Stimulated activated CD4-positive, alpha-beta T cell treated with anti-CD3 and anti-CD28 coated beads, Interleukin-15, amount 100 ng/mL, for 24 hours (primary cell): ENCODE measurements at regions not wholly inside any gene's neighbourhood (a gene's known extent, or its start where the extent isn't known, plus 50 kb on each side); places are given as distances from the start of the nearest gene placed in this dataset.
"Not testable (repeated sequence)": the region's sequence is repeated elsewhere in the genome, so short reads cannot be mapped to it uniquely, and the experiment has no call there.

Source experiments
- DNase-seq: peaks from one replicate; pipeline ENCODE4 v3.0.0-alpha.2; 2020

GRCh38 chr13:44697058-44697457, 120.9 kb upstream of the TSC22D1 start:
- DNase-seq, result no peak

DNA sequence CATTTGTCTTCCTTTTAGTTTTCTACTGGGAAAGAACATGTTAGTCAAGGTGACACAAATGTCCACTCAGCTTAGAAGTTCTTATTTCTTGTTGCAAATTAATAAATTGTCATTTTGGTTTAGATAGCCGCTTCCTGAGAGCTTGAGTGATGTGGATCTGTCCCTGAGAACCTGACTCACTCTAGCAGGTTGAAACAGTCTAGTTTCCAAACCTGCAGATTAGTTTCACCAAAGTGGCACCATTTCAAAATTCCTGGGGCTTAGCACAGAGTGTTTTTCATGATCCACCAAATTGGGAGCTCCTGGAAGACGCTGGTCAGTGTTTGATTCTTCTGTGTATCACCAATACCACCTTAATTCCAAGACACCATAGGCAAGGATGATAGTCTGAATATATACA, 119.4 kb upstream of the TSC22D1 start:
- DNase-seq, result no peak

GRCh38 chr13:44694842-44695241, 118.7 kb upstream of the TSC22D1 start:
- DNase-seq, result no peak

- no peak for DNase-seq
Observed at GRCh38 chr13:44694291-44694690, 118.2 kb upstream of the TSC22D1 start.

DNA sequence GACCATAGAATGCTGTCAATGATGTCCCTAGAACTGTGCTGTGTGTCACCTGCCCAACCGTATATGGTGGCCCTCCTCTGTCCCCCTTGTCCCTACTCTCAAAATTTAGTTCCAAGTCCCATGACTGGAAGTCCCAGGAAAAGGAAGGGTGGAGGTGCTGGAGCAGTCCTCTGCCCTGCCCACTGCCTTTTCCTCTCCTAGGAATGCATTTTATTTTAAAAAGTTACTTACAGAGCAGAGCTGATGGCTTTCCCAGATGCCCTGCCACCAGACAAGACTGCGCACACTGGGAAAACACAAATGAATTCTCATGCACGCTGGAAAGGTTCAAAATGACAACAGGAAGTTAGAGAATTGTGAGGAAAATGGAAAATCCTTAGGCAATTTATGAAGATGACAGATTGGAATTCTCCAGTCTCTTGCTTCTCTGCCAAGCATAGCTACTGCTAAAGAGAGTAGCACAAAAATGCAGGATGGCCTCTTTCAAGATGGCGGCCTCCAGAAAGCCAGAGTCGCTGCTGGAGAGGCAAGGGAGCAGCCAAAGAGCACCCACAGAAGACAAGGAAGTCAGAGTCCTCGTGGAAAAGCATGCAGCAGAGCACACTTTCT, 117.1 kb upstream of the TSC22D1 start:
- no peak for DNase-seq

DNA sequence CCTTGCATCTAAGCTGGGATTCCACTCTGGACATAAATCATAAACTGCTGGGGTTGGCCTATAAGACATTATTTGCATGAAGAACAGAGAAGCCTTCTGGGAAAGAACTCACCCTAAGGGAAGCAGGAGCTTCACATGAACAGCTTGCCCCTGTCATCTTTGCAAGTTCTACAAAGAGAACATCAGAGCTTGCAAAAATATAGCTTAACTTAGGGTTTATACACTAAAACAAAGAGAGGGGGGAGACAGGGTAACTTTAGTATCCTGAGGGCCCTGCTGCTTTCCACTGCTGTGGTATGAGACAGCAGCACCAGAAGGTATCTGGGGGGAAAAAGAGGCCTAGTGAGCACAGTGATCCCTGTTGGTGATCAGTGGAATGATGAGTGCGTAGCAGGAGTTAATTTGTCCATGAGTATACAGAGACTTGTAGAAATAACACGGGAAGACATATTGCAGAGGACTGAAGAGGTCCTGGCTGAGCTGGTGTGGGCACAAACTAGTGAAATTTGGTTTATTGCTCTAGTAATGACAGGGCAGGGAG, 116.1 kb upstream of the TSC22D1 start:
- no peak for DNase-seq

DNA sequence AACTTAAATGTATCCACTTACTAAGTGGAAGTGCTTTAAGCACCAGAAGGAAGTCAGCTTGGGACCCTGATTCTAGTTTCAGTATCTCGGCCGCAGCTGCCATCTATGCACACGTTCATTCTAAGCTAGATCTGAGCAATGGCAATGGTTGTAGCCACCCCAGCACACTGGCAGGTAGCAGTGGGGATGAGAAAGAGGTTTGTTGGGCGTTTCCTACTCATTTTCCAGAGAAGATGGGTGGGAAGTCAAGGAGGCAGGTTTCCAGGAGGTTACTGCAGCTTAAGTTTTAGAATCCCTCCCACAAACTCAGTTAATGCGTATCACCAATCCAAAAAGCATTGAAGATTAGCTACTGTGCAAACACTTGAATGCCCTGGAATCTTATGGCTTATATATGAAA, 114.2 kb upstream of the TSC22D1 start:
- no peak for DNase-seq

DNA sequence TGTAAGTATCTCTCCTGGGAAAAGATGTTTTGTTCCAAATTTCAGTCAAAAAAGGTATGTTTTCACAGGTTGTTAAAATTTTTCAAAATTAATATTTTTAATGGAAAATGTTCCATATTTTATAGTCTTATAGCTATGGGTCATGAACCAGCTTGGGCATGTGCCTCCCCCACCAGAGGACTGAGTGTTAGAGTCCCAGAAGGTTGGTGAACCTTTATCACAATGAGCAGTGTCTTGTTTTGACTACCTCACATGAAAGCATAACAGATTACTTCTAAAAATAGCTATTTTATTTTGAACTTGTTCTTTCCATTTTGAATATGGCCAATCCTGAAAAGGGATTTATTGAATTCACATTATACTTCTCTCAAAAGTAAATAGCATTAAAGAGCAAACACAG, 112.5 kb upstream of the TSC22D1 start:
- no peak for DNase-seq

DNA sequence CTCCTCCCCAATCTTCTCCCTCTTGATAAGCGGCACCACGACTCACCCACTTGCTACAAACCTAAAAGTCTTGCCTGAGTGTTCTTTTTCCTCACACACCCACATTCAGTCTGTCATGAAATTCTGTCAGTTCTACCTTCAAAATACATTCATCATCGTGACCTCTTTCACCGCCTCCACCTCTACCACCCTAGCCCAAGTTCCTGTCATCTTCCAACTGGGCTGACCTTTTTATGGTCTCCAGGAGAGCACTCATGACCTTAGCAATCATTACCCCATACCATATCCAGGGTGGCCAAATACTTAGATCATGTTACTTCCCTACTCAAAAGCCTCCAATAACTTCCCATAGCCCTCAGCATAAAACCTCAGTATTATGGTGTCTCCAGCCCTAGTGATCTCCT, 110.4 kb upstream of the TSC22D1 start:
- no peak for DNase-seq

- DNase-seq, result no peak
Observed at GRCh38 chr13:44685641-44686040, 109.5 kb upstream of the TSC22D1 start.

GRCh38 chr13:44682416-44682815, 106.3 kb upstream of the TSC22D1 start:
- not testable (repeated sequence) for DNase-seq

DNA sequence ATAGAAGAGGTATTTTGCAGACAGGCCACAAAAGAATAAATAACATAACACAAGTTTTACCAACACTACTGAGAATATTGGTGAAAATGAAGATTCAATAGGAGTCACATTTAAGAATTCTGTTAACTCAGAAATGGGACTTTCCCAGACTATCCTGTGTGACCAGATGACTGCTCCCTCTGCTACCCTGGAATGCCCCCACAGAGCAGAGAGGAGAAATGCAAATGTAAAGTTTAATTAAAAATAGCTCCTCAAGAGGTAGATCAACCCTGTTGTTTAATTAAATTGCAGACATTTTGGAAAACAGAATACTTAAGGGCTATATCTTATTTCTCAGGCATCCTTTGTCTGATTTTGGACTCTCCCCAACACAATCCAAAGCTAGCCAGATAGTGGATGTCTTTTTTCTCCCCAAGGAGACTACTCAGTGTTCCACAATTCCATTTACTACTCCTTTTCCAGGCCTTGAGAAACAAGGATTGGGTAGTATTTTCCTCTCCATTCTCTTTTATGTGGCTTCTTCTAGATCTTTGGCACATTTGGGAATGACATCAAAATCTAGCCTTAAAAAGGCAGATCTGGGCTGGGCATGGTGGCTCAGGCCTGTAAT, 104.7 kb upstream of the TSC22D1 start:
- DNase-seq, result no peak

GRCh38 chr13:44679597-44679996, 103.5 kb upstream of the TSC22D1 start:
- DNase-seq, result no peak

DNA sequence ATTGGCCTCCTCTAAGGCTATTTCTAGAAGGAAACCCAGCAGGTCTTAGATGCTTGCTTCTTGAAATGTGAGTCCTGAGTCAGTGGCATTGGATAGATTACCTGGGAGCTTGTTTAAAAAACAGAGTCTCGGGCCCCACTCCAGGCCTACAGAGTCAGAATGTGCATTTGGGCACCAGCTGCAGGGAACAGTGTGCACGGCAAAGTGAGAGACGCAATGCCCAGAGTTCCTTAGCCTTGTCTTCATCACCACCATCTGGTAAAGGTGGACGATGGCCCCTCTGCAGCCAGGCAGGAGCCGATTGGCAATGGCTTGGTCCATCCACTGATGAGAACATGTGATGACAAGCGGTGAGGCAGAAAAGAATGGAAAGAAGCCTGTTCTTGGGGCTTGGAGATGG, 102.1 kb upstream of the TSC22D1 start:
- DNase-seq, result no peak

GRCh38 chr13:44676534-44676933, 100.4 kb upstream of the TSC22D1 start:
- no peak for DNase-seq

DNA sequence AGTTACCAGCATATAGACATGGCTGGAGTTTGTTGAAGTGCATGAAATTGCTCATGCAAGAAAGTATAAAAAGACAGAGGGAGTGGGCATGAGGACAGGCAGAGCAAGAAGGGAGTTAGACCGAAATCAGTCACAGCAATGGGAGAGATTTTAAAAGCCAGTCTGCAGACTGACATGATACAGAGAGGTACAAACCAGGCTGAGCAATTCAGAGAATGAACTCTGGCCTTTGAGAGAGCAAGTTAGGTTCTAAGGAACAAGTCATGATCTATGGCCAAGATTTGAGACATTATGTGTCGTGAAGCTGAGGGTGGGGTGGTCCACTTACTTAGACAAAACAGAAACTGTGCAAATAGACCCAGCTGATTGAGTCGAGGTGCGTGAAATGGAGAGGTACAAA, 93.4 kb upstream of the TSC22D1 start:
- DNase-seq, result no peak

DNA sequence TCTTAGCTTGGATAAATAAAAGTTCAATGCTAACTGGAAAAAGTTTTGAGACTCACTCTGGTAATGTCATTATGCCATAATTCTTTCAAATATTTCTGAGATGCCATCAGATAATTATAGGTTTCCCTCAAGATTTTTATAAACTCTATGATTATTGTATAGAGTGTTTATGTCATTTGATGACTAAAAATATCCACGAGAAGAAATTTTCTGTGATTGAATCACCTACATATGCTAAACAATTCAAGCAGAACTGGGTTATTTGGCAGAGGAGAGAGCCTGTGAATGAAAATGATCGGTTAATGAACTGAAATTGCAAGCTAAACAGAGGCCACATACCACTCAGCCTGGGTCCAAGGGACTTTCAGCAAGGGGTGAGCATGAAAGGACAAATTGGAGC, 92.6 kb upstream of the TSC22D1 start:
- DNase-seq, result no peak

DNA sequence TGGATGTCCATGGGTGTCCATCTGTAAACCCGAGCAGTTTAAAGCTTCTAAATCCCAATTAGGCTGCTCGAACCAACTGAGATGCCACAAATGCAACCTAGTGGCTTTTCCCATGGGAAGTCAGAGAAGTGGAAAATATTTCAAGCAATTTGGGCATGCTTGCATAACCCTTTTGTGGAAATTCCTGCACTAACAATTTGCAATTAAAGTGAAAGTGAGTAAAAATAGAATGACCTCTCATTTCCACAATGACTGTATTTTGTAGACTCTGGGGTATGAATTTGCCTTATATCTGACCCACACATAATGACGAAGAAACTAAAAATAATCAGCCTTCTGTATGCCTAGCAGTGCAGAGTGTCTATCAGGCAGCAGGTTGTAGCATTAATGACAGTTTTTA, 91.8 kb upstream of the TSC22D1 start:
- DNase-seq, result no peak

- not testable (repeated sequence) for DNase-seq
Observed at GRCh38 chr13:44666538-44666937, 90.4 kb upstream of the TSC22D1 start.

DNA sequence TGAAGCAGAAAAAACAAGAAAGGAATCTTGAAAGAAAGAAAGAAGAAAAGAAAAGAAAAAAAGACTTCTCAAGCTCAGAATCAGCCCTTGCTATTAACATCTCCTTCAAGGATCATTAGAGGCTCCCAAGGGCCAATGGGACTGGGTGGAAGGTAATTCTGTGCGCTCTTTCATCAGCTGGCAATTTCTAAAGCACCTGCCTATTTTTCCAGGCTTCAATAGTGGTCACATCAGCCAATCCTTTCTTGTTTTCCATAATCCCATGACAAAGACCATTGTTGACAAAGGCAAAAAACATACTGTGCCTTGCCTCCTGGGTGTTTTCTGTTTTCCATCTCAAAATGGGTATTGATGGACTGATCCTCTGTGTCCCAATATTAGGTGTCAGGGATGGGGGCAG, 88.2 kb upstream of the TSC22D1 start:
- DNase-seq, result no peak

- no peak for DNase-seq
Observed at GRCh38 chr13:44662515-44662914, 86.4 kb upstream of the TSC22D1 start.

DNA sequence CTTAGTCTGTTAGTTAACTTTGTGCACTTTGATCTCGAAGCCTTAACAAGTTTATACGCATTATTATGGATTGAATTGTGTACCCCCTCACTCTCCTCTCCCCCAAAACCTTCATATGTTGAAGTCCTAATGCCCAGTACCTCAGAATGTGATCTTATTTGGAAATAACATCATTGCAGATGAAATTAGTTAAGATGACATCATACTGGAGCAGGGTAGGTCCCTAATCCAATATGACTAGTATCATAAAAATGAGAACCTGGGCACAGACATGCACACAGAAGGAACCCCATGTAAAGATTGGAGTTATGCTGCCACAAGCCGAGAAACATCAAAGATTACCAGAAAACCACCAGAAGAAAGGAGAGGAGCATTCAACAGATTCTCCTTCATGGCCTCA, 85.8 kb upstream of the TSC22D1 start:
- no peak for DNase-seq

- no peak for DNase-seq
Observed at GRCh38 chr13:44660050-44660449, 83.9 kb upstream of the TSC22D1 start.

GRCh38 chr13:44652962-44653660, 77.0 kb upstream of the TSC22D1 start:
- DNase-seq, result no peak
